H1 (cell line): ENCODE measurements at regions not wholly inside any gene's neighbourhood (a gene's known extent, or its start where the extent isn't known, plus 50 kb on each side); places are given as distances from the start of the nearest gene placed in this dataset.

Experiments used
- CTCF ChIA-PET: fragments of 300-600 bp; sonication (Branson Sonifier 250); formaldehyde crosslinking; loops from one replicate; lab custom pipeline; 2021; ENCODE audit not compliant: partially characterized antibody; lab: Charles Lee
- POLR2A ChIA-PET: fragments of 300-600 bp; sonication (Branson Sonifier 250); formaldehyde crosslinking; loops from one replicate; lab custom pipeline; 2021; ENCODE audit warnings: inconsistent platforms; ENCODE audit not compliant: partially characterized antibody; lab: Charles Lee
- DNase-seq, 2 experiments: peaks; one replicate each; pipeline versions ENCODE4 v3.0.0 to v3.0.0-alpha.2; 2010 to 2022; ENCODE audit warnings: low spot score in 2 of 2, low read depth in 1 of 2, mixed read lengths in 1 of 2
- FAIRE-seq: peaks from 2 replicates; lab custom pipeline; 2011; peaks lifted over from hg19 to GRCh38; lab: Jason Lieb, UNC
- H2AFZ ChIP-seq: 2 replicates; pipeline ENCODE4 v1.8.1; 2012; ENCODE audit warnings: low read length, inconsistent platforms
- H2AK5ac ChIP-seq: 2 replicates; pipeline ENCODE4 v1.6.1; 2013; ENCODE audit warnings: low read depth, low read length
- H2BK120ac ChIP-seq: replicated peaks from 2 replicates; pipeline ENCODE3; 2013; ENCODE audit warnings: low read depth, low read length, inconsistent platforms
- H2BK12ac ChIP-seq: 2 replicates; pipeline ENCODE4 v1.6.1; 2013; ENCODE audit warnings: low read depth, low read length
- H2BK15ac ChIP-seq: 2 replicates; pipeline ENCODE4 v1.6.1; 2013; ENCODE audit warnings: low read length
- H2BK20ac ChIP-seq: 2 replicates; pipeline ENCODE4 v1.6.1; 2013; ENCODE audit warnings: low read length
- H2BK5ac ChIP-seq: 2 replicates; pipeline ENCODE4 v1.6.1; 2013; ENCODE audit warnings: low read depth, low read length
- H3K14ac ChIP-seq: 2 replicates; pipeline ENCODE4 v1.6.1; 2013; ENCODE audit warnings: inconsistent platforms; ENCODE audit not compliant: insufficient read length
- H3K18ac ChIP-seq: 2 replicates; pipeline ENCODE4 v1.6.1; 2013; ENCODE audit warnings: low read length; ENCODE audit errors: extremely low read depth
- H3K23ac ChIP-seq: 2 replicates; pipeline ENCODE4 v1.6.1; 2013; ENCODE audit warnings: inconsistent platforms; ENCODE audit not compliant: insufficient read length
- H3K23me2 ChIP-seq: 2 replicates; pipeline ENCODE4 v1.6.1; 2013; ENCODE audit warnings: low read depth, low read length
- H3K27ac ChIP-seq: 2 replicates; pipeline ENCODE4 v1.6.1; 2011; ENCODE audit warnings: low read depth, low read length, inconsistent platforms
- H3K27me3 ChIP-seq, 4 experiments: replicated peaks in 1 of 4; 1 replicate in 1 of 4; 2 replicates in 3 of 4; pipeline versions ENCODE4 v1.6.1 to v1.8.1; 2011 to 2013; ENCODE audit warnings: low read length in 3 of 4, mild to moderate bottlenecking in 3 of 4, inconsistent platforms in 2 of 4, mixed read lengths in 2 of 4, moderate library complexity in 1 of 4; ENCODE audit not compliant: control insufficient read depth in 3 of 4, insufficient read depth in 3 of 4; ENCODE audit errors: extremely low read depth in 1 of 4
- H3K36me3 ChIP-seq, 4 experiments: 2 replicates each; pipeline versions ENCODE4 v1.6.1 to v1.8.1; 2011 to 2013; ENCODE audit warnings: mild to moderate bottlenecking in 4 of 4, low read length in 3 of 4, moderate library complexity in 2 of 4, control low read depth in 1 of 4, inconsistent platforms in 1 of 4; ENCODE audit not compliant: insufficient read depth in 4 of 4, control insufficient read depth in 2 of 4
- H3K4ac ChIP-seq: replicated peaks from 2 replicates; pipeline ENCODE3; 2013; ENCODE audit warnings: low read length, low read depth, mixed read lengths, inconsistent platforms; ENCODE audit not compliant: insufficient read length
- H3K4me1 ChIP-seq, 4 experiments: replicated peaks in 1 of 4; 1 replicate in 1 of 4; 2 replicates in 3 of 4; pipeline versions ENCODE4 v1.6.1 to v1.8.1; 2011 to 2013; ENCODE audit warnings: low read length in 3 of 4, inconsistent platforms in 2 of 4, mixed read lengths in 1 of 4; ENCODE audit not compliant: insufficient read depth in 4 of 4, control insufficient read depth in 3 of 4
- H3K4me2 ChIP-seq, 2 experiments: 2 replicates each; pipeline versions ENCODE4 v1.6.1 to v1.8.1; 2011 to 2013; ENCODE audit warnings: low read depth in 2 of 2, low read length in 2 of 2, control low read depth in 1 of 2, inconsistent platforms in 1 of 2, mild to moderate bottlenecking in 1 of 2; ENCODE audit not compliant: insufficient read depth in 1 of 2
- H3K4me3 ChIP-seq, 4 experiments: fragments of 200-600, 300-600 bp in 1 of 4; sonication (generic), shearing (Covaris generic), sonication (Bioruptor Twin) in 1 of 4; 2 replicates each; pipeline versions ENCODE4 v1.5.1 to v1.8.1; 2011 to 2016; ENCODE audit warnings: low read length in 4 of 4, low read depth in 3 of 4, control low read depth in 2 of 4, inconsistent platforms in 2 of 4, mild to moderate bottlenecking in 2 of 4, mixed read lengths in 1 of 4, moderate library complexity in 1 of 4; ENCODE audit not compliant: insufficient read depth in 2 of 4; ENCODE audit errors: extremely low read depth in 1 of 4
- H3K56ac ChIP-seq: replicated peaks from 2 replicates; pipeline ENCODE3; 2013; ENCODE audit warnings: low read depth, mild to moderate bottlenecking, mixed read lengths, low read length, inconsistent platforms; ENCODE audit not compliant: insufficient read length
- H3K79me1 ChIP-seq: 2 replicates; pipeline ENCODE4 v1.6.1; 2013; ENCODE audit warnings: low read depth, low read length, control low read depth
- H3K79me2 ChIP-seq, 2 experiments: 2 replicates each; pipeline versions ENCODE4 v1.6.1 to v1.8.1; 2012 to 2013; ENCODE audit warnings: low read length in 2 of 2, mild to moderate bottlenecking in 2 of 2, inconsistent platforms in 1 of 2; ENCODE audit not compliant: insufficient read depth in 2 of 2, control insufficient read depth in 1 of 2
- H3K9ac ChIP-seq, 4 experiments: replicated peaks in 1 of 4; 1 replicate in 1 of 4; 2 replicates in 3 of 4; pipeline versions ENCODE4 v1.6.1 to v1.8.1; 2011 to 2013; ENCODE audit warnings: low read depth in 3 of 4, low read length in 3 of 4, control low read depth in 2 of 4, mild to moderate bottlenecking in 2 of 4, moderate library complexity in 2 of 4, inconsistent platforms in 1 of 4; ENCODE audit errors: extremely low read depth in 1 of 4
- H3K9me3 ChIP-seq, 2 experiments: 2 replicates each; pipeline versions ENCODE4 v1.6.1 to v1.8.1; 2012 to 2013; ENCODE audit warnings: mild to moderate bottlenecking in 2 of 2, moderate library complexity in 2 of 2, control low read depth in 1 of 2, inconsistent platforms in 1 of 2, low read depth in 1 of 2, low read length in 1 of 2, mixed read lengths in 1 of 2; ENCODE audit not compliant: insufficient read depth in 2 of 2
- H4K20me1 ChIP-seq, 2 experiments: replicated peaks in 1 of 2; 2 replicates each; pipeline versions ENCODE3 to v1.8.1; 2011 to 2013; ENCODE audit warnings: inconsistent platforms in 2 of 2, low read length in 2 of 2, mild to moderate bottlenecking in 1 of 2; ENCODE audit not compliant: insufficient read depth in 2 of 2, control insufficient read depth in 1 of 2
- H4K5ac ChIP-seq: 2 replicates; pipeline ENCODE4 v1.6.1; 2013; ENCODE audit warnings: low read length, low read depth, mixed read lengths, inconsistent platforms; ENCODE audit not compliant: insufficient read length
- H4K8ac ChIP-seq: 2 replicates; pipeline ENCODE4 v1.8.0; 2013; ENCODE audit warnings: mild to moderate bottlenecking, moderate library complexity, low read length, inconsistent platforms; ENCODE audit not compliant: insufficient read depth; ENCODE audit errors: extremely low read depth
- H4K91ac ChIP-seq: replicated peaks from 2 replicates; pipeline ENCODE3; 2013; ENCODE audit warnings: low read length, mixed read lengths, inconsistent platforms; ENCODE audit not compliant: insufficient read length
- SRF ChIP-seq: IDR thresholded peaks from 2 replicates; pipeline ENCODE4 v1.6.1; 2011; ENCODE audit warnings: mild to moderate bottlenecking, low read depth, low read length, moderate library complexity
- WGBS, 2 experiments: shearing (Covaris generic) in 1 of 2; methylation state at CpG; one replicate each; pipeline versions ENCODE4 v1.1.6 to v1.1.7; 2013 to 2015; ENCODE audit warnings: low lambda C conversion rate in 2 of 2, mixed read lengths in 2 of 2, inconsistent platforms in 1 of 2, low coverage in 1 of 2, missing lambda C conversion rate in 1 of 2; ENCODE audit not compliant: insufficient replicate concordance in 2 of 2, insufficient coverage in 1 of 2, insufficient read length in 1 of 2; ENCODE audit errors: extremely low coverage in 1 of 2, missing lambda C conversion rate in 1 of 2; 5-methylcytosine and 5-hydroxymethylcytosine counted together
- TF ChIP-seq, protein P1 (sequence below), 3 experiments: IDR thresholded peaks; 1 replicate in 2 of 3; 2 replicates in 1 of 3; pipeline versions ENCODE4 v1.5.1 to v1.6.1; 2011; ENCODE audit warnings: low read length in 3 of 3, mild to moderate bottlenecking in 3 of 3, inconsistent platforms in 2 of 3, low read depth in 1 of 3, moderate library complexity in 1 of 3; ENCODE audit not compliant: insufficient read depth in 1 of 3; ENCODE audit errors: control extremely low read depth in 1 of 3

DNA sequence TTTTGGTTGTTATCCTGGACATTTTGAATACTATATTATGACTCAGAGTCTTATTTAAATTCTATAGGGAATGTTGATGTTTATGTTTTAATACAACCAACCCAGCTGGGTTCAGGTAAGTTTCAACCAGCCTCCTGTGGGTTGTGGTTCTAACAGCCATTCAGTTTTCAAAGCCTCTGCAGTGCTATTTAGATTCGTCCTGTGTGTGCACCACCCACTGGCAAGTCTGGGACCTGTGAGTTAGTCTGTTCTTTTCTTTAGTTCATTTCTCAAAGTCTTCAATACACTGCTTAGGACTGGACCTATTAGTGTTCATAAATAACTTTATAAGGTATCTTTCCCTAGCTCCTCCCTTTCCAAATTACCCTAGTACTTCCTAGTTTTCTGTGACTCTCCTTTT, 170.6 kb downstream of the TMEM132E start:
- Histone ChIP-seq H3K4me2 (no peak overlapping the region), H3K56ac (no peak overlapping the region), H3K18ac (no peak overlapping the region), H3K79me1 (no peaks in the 10 kb centered on the region), H4K5ac (no peak overlapping the region), H3K79me2 (no peaks in the 10 kb centered on the region), H2BK5ac (no peak overlapping the region), H3K4me1 (peaks cover 0 to 3% (median 1%) of the 10 kb centered on the region in 4 experiments; a peak in 3 of 7 replicates), H3K36me3 (no peaks in the 10 kb centered on the region), H2BK20ac (no peak overlapping the region), H3K4ac (no peak overlapping the region), H2AFZ (no peak overlapping the region), H2BK120ac (no peak overlapping the region), H3K4me3 (no peak overlapping the region), H4K8ac (no peak overlapping the region), H3K23me2 (no peaks in the 10 kb centered on the region; the same call in 1 of the 2 replicates), H2AK5ac (no peak overlapping the region), H3K27ac (no peak overlapping the region), H2BK12ac (no peak overlapping the region), H4K91ac (no peak overlapping the region), H2BK15ac (no peak overlapping the region), H3K14ac (no peak overlapping the region), H4K20me1 (no peaks in the 10 kb centered on the region), H3K9ac (no peak overlapping the region), H3K23ac (no peak overlapping the region), H3K9me3 (no peaks in the 10 kb centered on the region), H3K27me3 (no peaks in the 10 kb centered on the region)
- TF ChIP-seq, protein P1, sequence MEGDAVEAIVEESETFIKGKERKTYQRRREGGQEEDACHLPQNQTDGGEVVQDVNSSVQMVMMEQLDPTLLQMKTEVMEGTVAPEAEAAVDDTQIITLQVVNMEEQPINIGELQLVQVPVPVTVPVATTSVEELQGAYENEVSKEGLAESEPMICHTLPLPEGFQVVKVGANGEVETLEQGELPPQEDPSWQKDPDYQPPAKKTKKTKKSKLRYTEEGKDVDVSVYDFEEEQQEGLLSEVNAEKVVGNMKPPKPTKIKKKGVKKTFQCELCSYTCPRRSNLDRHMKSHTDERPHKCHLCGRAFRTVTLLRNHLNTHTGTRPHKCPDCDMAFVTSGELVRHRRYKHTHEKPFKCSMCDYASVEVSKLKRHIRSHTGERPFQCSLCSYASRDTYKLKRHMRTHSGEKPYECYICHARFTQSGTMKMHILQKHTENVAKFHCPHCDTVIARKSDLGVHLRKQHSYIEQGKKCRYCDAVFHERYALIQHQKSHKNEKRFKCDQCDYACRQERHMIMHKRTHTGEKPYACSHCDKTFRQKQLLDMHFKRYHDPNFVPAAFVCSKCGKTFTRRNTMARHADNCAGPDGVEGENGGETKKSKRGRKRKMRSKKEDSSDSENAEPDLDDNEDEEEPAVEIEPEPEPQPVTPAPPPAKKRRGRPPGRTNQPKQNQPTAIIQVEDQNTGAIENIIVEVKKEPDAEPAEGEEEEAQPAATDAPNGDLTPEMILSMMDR (IDR thresholded peaks at IDR 0.05; ENCODE audit: control extremely low read depth in 1 of 3, insufficient read depth in 1 of 3, low read depth in 1 of 3, low read length in 3 of 3), result peak in 1 of 3 experiments; percentile 3; a peak in 1 of 4 replicates
- TF ChIP-seq SRF, result no peak
- no peak for FAIRE-seq
- DNase-seq, result no peak
- POLR2A ChIA-PET, result no interaction called here
- CTCF ChIA-PET, result no interaction called here
- WGBS, 2 experiments, result 52% methylated on average over 1 of the region's 1 CpG; no CpG with 5 or more reads in 1 of the 2 experiments
